ENCODE measurements at regions not wholly inside any gene's neighbourhood (a gene's known extent, or its start where the extent isn't known, plus 50 kb on each side); places are given as distances from the start of the nearest gene placed in this dataset.
A peak's percentile ranks its signal among the peaks of the same experiment; 100 is the strongest.

DNA sequence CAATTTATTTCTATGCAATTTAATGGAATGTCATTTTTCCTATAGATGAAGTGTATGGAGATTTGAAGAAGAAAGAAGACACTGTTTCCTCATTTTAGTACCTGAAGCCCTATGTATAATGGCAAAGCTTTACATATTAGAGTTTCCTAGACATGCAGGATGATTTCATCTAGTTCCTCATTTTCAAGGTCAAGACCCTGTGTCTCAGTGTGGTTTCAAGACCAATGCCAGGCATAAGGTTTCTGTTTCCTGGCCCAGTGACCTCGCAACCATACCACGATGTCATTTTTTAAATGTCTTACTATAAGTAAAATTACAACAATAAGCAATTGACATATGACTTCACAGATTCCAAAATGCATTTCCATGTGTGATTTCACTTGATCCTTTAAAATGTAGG lies 336.5 kb upstream of the PRKCQ start:
- CTCF ChIA-PET: interaction anchor here (0.6 to 1.1 kb wide), 6 partner anchors 11 to 1367 kb away, joined by 3 to 4 read pairs (median 3); no protein-coding TSS in a partner anchor
- no peaks in the 10 kb centered on the region for H3K36me3 ChIP-seq (ENCODE audit: control insufficient read depth in 2 of 2, insufficient read depth in 1 of 2, low read length in 2 of 2)
- H3K4me1 ChIP-seq (ENCODE audit: control insufficient read depth, insufficient read depth, low read length): peaks cover 3% of the 10 kb centered on the region; the same call in 1 of the 2 replicates
- H3K9me3 ChIP-seq (ENCODE audit: control insufficient read depth, insufficient read depth, low read depth, low read length): no peaks in the 10 kb centered on the region
- POLR2A ChIA-PET: no interaction called here
- TF ChIP-seq ZNF211 (tag by site-specific recombination; IDR thresholded peaks at IDR 0.05; ENCODE audit: low read depth) (no peak), ZNF549 (tag by site-specific recombination; IDR thresholded peaks at IDR 0.05) (no peak)
- no peak overlapping the region for H3K27ac ChIP-seq (ENCODE audit: extremely low read depth, low read depth, low read length)
- no peak overlapping the region for H3K4me3 ChIP-seq (ENCODE audit: low read depth, low read length)

DNA sequence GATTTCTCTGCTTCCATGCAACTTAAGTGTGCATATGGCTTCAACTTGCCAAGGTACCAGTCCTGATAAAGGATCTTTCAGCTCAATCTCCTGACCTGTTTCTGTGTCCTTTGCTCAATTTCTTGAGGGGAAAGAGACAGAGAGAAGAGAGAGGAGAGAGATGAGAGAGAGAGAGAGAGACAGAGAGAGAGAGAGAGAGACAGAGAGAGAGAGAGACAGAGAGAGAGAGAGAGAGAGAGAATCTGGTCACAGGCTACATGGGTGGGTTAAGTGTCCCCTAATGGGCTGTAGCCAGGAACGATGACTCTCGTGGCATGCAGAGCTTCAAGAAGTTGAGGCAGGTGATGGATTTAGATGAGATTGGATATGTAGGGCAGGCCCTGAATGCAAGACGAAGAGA lies 335.2 kb upstream of the PRKCQ start:
- TF ChIP-seq HOXA7 (CRISPR knock-in tag; IDR thresholded peaks at IDR 0.05; ENCODE audit: borderline replicate concordance) (no peak), ZNF585B (tag by site-specific recombination; IDR thresholded peaks at IDR 0.05) (no peak), ZNF596 (tag by site-specific recombination; IDR thresholded peaks at IDR 0.05) (peak; percentile 95)
- TF ChIP-seq, protein P1, sequence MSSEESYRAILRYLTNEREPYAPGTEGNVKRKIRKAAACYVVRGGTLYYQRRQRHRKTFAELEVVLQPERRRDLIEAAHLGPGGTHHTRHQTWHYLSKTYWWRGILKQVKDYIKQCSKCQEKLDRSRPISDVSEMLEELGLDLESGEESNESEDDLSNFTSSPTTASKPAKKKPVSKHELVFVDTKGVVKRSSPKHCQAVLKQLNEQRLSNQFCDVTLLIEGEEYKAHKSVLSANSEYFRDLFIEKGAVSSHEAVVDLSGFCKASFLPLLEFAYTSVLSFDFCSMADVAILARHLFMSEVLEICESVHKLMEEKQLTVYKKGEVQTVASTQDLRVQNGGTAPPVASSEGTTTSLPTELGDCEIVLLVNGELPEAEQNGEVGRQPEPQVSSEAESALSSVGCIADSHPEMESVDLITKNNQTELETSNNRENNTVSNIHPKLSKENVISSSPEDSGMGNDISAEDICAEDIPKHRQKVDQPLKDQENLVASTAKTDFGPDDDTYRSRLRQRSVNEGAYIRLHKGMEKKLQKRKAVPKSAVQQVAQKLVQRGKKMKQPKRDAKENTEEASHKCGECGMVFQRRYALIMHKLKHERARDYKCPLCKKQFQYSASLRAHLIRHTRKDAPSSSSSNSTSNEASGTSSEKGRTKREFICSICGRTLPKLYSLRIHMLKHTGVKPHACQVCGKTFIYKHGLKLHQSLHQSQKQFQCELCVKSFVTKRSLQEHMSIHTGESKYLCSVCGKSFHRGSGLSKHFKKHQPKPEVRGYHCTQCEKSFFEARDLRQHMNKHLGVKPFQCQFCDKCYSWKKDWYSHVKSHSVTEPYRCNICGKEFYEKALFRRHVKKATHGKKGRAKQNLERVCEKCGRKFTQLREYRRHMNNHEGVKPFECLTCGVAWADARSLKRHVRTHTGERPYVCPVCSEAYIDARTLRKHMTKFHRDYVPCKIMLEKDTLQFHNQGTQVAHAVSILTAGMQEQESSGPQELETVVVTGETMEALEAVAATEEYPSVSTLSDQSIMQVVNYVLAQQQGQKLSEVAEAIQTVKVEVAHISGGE (tag by site-specific recombination; conservative IDR thresholded peaks at IDR 0.05; ENCODE audit: low read depth): no peak
- Histone ChIP-seq H3K4me3 (ENCODE audit: low read depth, low read length) (no peak overlapping the region), H3K36me3 (ENCODE audit: control insufficient read depth in 2 of 2, insufficient read depth in 1 of 2, low read length in 2 of 2) (no peaks in the 10 kb centered on the region), H3K4me1 (ENCODE audit: control insufficient read depth, insufficient read depth, low read length) (peaks cover 3% of the 10 kb centered on the region; the same call in 1 of the 2 replicates), H3K9me3 (ENCODE audit: control insufficient read depth, insufficient read depth, low read depth, low read length) (no peaks in the 10 kb centered on the region), H3K27ac (ENCODE audit: extremely low read depth, low read depth, low read length) (no peak overlapping the region)
- POLR2A ChIA-PET: no interaction called here
- CTCF ChIA-PET: interaction anchor here (0.9 to 1.1 kb wide), 2 partner anchors 12 to 204 kb away, joined by 3 to 4 read pairs; no protein-coding TSS in a partner anchor

DNA sequence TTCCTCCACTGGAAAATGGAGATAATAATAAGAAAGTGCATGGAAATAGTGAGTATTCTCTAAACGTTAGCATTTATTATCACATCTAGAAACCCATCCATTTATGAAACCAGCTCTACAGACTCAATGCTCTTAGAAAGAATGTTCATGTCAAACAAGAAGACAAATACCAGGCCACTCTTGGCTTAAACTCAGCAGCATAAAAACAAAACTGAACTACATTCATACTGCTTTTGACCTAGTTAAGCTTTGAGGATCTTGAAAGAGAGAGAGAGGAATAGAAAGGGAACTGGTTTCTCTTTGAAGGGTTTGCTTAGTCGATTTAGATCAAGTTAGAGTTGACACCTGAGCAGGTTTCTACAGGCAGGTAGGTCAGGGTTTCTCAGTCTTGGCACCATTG lies 332.9 kb upstream of the PRKCQ start:
- Histone ChIP-seq H3K9me3 (ENCODE audit: control insufficient read depth, insufficient read depth, low read depth, low read length) (no peaks in the 10 kb centered on the region), H3K4me3 (ENCODE audit: low read depth, low read length) (no peak overlapping the region), H3K4me1 (ENCODE audit: control insufficient read depth, insufficient read depth, low read length) (peaks cover 3% of the 10 kb centered on the region; the same call in 1 of the 2 replicates), H3K27ac (ENCODE audit: extremely low read depth, low read depth, low read length) (no peak overlapping the region), H3K36me3 (ENCODE audit: control insufficient read depth in 2 of 2, insufficient read depth in 1 of 2, low read length in 2 of 2) (no peaks in the 10 kb centered on the region)
- no peak for TF ChIP-seq ZNF785 (tag by site-specific recombination; IDR thresholded peaks at IDR 0.05)
- no peak for TF ChIP-seq ZNF660 (tag by site-specific recombination; IDR thresholded peaks at IDR 0.05)
- TF ChIP-seq HOXC10 (CRISPR knock-in tag; IDR thresholded peaks at IDR 0.05): no peak
- no peak for TF ChIP-seq ZNF768 (tag by site-specific recombination; IDR thresholded peaks at IDR 0.05)
- TF ChIP-seq ZNF501 (tag by site-specific recombination; IDR thresholded peaks at IDR 0.05): no peak
- no peak for TF ChIP-seq FEZF1 (tag by site-specific recombination; IDR thresholded peaks at IDR 0.05)
- no peak for TF ChIP-seq ZNF140 (tag by site-specific recombination; IDR thresholded peaks at IDR 0.05)
- TF ChIP-seq, protein P2, sequence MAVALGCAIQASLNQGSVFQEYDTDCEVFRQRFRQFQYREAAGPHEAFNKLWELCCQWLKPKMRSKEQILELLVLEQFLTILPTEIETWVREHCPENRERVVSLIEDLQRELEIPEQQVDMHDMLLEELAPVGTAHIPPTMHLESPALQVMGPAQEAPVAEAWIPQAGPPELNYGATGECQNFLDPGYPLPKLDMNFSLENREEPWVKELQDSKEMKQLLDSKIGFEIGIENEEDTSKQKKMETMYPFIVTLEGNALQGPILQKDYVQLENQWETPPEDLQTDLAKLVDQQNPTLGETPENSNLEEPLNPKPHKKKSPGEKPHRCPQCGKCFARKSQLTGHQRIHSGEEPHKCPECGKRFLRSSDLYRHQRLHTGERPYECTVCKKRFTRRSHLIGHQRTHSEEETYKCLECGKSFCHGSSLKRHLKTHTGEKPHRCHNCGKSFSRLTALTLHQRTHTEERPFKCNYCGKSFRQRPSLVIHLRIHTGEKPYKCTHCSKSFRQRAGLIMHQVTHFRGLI (tag by site-specific recombination; IDR thresholded peaks at IDR 0.05): no peak
- TF ChIP-seq ZNF311 (tag by site-specific recombination; IDR thresholded peaks at IDR 0.05; ENCODE audit: borderline replicate concordance): no peak
- no peak for TF ChIP-seq ZNF549 (tag by site-specific recombination; IDR thresholded peaks at IDR 0.05)
- TF ChIP-seq ZIC2 (tag by site-specific recombination; IDR thresholded peaks at IDR 0.05): no peak
- TF ChIP-seq KLF8 (tag by site-specific recombination; IDR thresholded peaks at IDR 0.05): no peak
- ChIA-PET CTCF (interaction anchor here (0.6 kb wide), 1 partner anchor 240 kb away, joined by 5 read pairs; no protein-coding TSS in a partner anchor), POLR2A (no interaction called here)

Measured in HEK293 (cell line).